Fibroblast of mammary gland (primary cell): ENCODE measurements at regions not wholly inside any gene's neighbourhood (a gene's known extent, or its start where the extent isn't known, plus 50 kb on each side); places are given as distances from the start of the nearest gene placed in this dataset.

Experiments
- DNase-seq: peaks from one replicate; pipeline ENCODE4 v3.0.0-alpha.2; 2010; ENCODE audit warnings: low read depth
- H3K4me3 ChIP-seq: 2 replicates; pipeline ENCODE4 v1.5.1; 2011; ENCODE audit warnings: low read depth, mild to moderate bottlenecking, low read length, moderate library complexity; ENCODE audit not compliant: control insufficient read depth
- TF ChIP-seq, protein P1 (sequence below): conservative IDR thresholded peaks from 2 replicates; pipeline ENCODE4 v1.5.1; 2011; ENCODE audit warnings: low read depth, low read length, inconsistent platforms; ENCODE audit not compliant: control insufficient read depth, insufficient read depth

DNA sequence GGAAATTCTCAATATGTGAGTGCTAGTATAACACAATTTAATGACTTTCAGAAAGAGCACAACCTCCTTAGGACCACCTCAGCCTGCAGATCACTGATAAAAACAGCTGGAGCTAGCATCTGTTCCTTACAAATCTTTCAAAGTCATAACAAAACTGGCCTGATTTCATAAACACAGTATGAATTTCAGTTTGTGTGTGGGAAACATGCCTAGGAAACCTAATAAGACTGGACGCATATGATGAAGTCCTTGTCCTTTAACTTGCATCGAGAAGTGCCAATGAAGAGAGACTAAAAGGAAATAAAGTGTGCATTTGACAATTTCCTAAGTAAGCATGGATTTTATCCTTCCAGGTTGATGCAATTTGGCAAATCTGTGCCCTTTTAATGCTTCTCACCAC is 74.1 kb upstream of the KLHL14 start:
- DNase-seq: no peak
- TF ChIP-seq, protein P1, sequence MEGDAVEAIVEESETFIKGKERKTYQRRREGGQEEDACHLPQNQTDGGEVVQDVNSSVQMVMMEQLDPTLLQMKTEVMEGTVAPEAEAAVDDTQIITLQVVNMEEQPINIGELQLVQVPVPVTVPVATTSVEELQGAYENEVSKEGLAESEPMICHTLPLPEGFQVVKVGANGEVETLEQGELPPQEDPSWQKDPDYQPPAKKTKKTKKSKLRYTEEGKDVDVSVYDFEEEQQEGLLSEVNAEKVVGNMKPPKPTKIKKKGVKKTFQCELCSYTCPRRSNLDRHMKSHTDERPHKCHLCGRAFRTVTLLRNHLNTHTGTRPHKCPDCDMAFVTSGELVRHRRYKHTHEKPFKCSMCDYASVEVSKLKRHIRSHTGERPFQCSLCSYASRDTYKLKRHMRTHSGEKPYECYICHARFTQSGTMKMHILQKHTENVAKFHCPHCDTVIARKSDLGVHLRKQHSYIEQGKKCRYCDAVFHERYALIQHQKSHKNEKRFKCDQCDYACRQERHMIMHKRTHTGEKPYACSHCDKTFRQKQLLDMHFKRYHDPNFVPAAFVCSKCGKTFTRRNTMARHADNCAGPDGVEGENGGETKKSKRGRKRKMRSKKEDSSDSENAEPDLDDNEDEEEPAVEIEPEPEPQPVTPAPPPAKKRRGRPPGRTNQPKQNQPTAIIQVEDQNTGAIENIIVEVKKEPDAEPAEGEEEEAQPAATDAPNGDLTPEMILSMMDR: no peak

DNA sequence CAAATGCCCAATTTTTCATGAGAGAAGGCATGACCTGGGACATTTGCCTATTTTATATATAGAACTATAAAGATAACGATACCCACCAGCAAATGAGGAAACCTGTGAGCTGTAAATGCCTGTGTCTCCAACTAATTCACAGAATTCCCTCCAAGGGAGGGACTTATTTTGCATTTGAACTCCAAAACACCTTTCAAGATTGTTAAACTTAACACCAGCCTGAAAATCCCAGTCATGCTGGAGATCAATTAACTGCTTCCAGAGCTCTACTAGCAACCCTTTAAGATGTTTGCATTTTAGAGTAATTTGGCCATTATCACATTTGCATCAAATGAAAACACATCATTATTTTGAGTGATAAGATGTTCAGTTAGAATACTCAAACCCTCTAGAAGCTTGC is 68.1 kb upstream of the KLHL14 start:
- H3K4me3 ChIP-seq: no peak overlapping the region
- TF ChIP-seq, protein P1: no peak
- no peak for DNase-seq

More for the DNA sequence above, 74.1 kb upstream of the KLHL14 start:
- no peak overlapping the region for H3K4me3 ChIP-seq

DNA sequence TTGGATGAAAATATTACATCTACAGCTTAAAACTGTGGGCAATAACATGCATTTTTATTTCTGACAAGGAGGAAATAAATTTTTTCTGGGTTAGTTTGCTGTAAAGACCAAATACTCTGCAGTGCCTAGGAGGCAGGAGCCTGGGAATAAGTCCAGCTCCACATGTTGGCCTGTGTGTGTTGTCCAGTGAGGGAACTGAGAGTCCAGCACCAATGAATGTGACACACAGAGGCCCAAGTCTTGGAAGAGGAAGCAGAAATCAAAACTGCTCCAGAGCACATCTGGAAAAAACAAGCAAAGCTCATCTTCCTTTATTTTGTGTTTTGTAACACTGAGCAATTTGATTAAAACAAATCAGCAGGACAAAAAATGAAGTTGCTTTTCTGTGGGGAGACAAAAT is 63.1 kb upstream of the KLHL14 start:
- DNase-seq: no peak
- H3K4me3 ChIP-seq: no peak overlapping the region
- TF ChIP-seq, protein P1: no peak

DNA sequence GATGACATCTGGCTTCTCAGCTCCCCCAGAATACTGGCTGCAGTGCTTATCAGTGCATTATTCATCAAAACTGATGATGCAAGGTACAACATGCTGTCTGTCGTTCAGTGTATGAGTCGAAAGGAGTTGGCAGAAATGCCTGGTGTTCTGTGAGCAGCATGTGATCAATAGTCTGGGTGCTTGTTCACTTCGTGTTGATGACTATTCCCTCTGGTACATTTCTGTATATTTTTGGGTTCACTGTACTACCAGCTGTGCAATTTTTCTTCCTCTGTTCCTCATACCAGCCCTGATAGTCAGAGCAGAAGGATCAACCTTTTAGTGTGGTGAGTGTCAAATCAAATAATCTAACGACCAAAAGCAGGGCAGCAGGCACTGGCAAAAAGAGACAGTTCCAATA is 59.0 kb upstream of the KLHL14 start:
- peak; percentile 66 for DNase-seq
- H3K4me3 ChIP-seq: no peak overlapping the region
- TF ChIP-seq, protein P1: no peak

DNA sequence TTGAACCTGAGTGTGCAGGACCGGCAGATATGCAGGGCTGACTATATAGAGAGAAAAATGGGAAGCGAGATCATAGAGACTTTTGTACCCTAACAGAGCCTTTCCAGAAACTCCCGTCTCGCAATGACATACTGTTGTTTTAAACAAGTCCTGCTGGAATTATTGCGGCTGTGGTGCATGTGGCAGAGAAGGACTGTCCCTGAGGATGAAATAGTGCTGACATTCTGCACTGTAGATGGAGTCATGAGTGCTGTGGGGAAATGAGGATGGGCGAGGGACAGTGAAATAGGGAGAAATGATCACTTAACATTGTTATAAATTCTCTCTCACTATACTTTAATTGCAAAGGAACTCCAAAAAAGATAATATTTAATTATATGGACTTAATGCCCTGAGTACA is 50.4 kb upstream of the KLHL14 start:
- DNase-seq: no peak
- TF ChIP-seq, protein P1: no peak
- no peak overlapping the region for H3K4me3 ChIP-seq
